ENCODE measurements at regions not wholly inside any gene's neighbourhood (a gene's known extent, or its start where the extent isn't known, plus 50 kb on each side); places are given as distances from the start of the nearest gene placed in this dataset.

- TF ChIP-seq POLR2A (IDR thresholded peaks at IDR 0.05) (no peak), CTCF (IDR thresholded peaks at IDR 0.05) (no peak)
Measured at GRCh38 chr13:104160536-104160935, 1094.3 kb upstream of the SLC10A2 start.
